GM23338 (cell line): ENCODE measurements at regions not wholly inside any gene's neighbourhood (a gene's known extent, or its start where the extent isn't known, plus 50 kb on each side); places are given as distances from the start of the nearest gene placed in this dataset.

Experiments used
- CREB1 ChIP-seq: fragments of 250-450 bp; sonication (Bioruptor Pico); IDR thresholded peaks from 2 replicates; pipeline ENCODE4 v1.5.0; 2020; ENCODE audit warnings: low read depth, mild to moderate bottlenecking, moderate library complexity
- ETS1 ChIP-seq: IDR thresholded peaks from 2 replicates; pipeline ENCODE4 v1.6.1; 2016; ENCODE audit warnings: antibody characterized with exemption
- EZH2 ChIP-seq: fragments of 200-600 bp; sonication (generic); IDR thresholded peaks from one replicate; pipeline ENCODE4 v1.8.0; 2017; ENCODE audit warnings: antibody characterized with exemption, mild to moderate bottlenecking, low read depth; ENCODE audit not compliant: unreplicated experiment
- EZH2phosphoT487 ChIP-seq: fragments of 200-600 bp; sonication (generic); IDR thresholded peaks from one replicate; pipeline ENCODE4 v1.8.1; 2018; ENCODE audit warnings: antibody characterized with exemption; ENCODE audit not compliant: unreplicated experiment
- JUNB ChIP-seq: IDR thresholded peaks from one replicate; pipeline ENCODE4 v1.6.1; 2016; ENCODE audit warnings: antibody characterized with exemption; ENCODE audit not compliant: unreplicated experiment
- NANOG ChIP-seq: IDR thresholded peaks from 2 replicates; pipeline ENCODE4 v1.6.1; 2016; ENCODE audit warnings: antibody characterized with exemption, borderline replicate concordance
- POLR2AphosphoS5 ChIP-seq: IDR thresholded peaks from 2 replicates; pipeline ENCODE4 v1.6.1; 2016; ENCODE audit warnings: antibody characterized with exemption, low read depth
- REST ChIP-seq: IDR thresholded peaks from one replicate; pipeline ENCODE4 v1.6.1; 2018; ENCODE audit warnings: antibody characterized with exemption; ENCODE audit not compliant: unreplicated experiment
- ZNF114 ChIP-seq: fragments of 250-450 bp; sonication (Bioruptor Pico); IDR thresholded peaks from 2 replicates; pipeline ENCODE4 v1.5.0; 2020; ENCODE audit warnings: mild to moderate bottlenecking, moderate library complexity
- ZNF331 ChIP-seq: fragments of 250-450 bp; sonication (Bioruptor Pico); IDR thresholded peaks from 2 replicates; pipeline ENCODE4 v1.5.0; 2020; ENCODE audit warnings: low read depth, mild to moderate bottlenecking, moderate library complexity
- TF ChIP-seq, protein P1 (sequence below), 2 experiments: fragments of 200-600 bp in 1 of 2; sonication (generic) in 1 of 2; conservative IDR thresholded peaks; 2 replicates each; pipeline versions ENCODE4 v1.5.1 to v1.6.1; 2016 to 2017; ENCODE audit warnings: antibody characterized with exemption in 2 of 2, low read depth in 2 of 2, mild to moderate bottlenecking in 2 of 2, moderate library complexity in 1 of 2

GRCh38 chr17:15892731-15893657 lies 51.9 kb upstream of the ADORA2B start:
- TF ChIP-seq, protein P1, sequence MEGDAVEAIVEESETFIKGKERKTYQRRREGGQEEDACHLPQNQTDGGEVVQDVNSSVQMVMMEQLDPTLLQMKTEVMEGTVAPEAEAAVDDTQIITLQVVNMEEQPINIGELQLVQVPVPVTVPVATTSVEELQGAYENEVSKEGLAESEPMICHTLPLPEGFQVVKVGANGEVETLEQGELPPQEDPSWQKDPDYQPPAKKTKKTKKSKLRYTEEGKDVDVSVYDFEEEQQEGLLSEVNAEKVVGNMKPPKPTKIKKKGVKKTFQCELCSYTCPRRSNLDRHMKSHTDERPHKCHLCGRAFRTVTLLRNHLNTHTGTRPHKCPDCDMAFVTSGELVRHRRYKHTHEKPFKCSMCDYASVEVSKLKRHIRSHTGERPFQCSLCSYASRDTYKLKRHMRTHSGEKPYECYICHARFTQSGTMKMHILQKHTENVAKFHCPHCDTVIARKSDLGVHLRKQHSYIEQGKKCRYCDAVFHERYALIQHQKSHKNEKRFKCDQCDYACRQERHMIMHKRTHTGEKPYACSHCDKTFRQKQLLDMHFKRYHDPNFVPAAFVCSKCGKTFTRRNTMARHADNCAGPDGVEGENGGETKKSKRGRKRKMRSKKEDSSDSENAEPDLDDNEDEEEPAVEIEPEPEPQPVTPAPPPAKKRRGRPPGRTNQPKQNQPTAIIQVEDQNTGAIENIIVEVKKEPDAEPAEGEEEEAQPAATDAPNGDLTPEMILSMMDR (conservative IDR thresholded peaks at IDR 0.05; ENCODE audit: low read depth in 2 of 2): no peak
- TF ChIP-seq NANOG: no peak
- TF ChIP-seq CREB1: no peak
- no peak for TF ChIP-seq JUNB
- TF ChIP-seq REST: no peak
- TF ChIP-seq EZH2phosphoT487: no peak
- no peak for TF ChIP-seq EZH2
- TF ChIP-seq POLR2AphosphoS5: no peak
- no peak for TF ChIP-seq ZNF331 (CRISPR knock-in tag)
- no peak for TF ChIP-seq ZNF114 (CRISPR knock-in tag)
- no peak for TF ChIP-seq ETS1
